HEK293 (cell line): ENCODE measurements at regions not wholly inside any gene's neighbourhood (a gene's known extent, or its start where the extent isn't known, plus 50 kb on each side); places are given as distances from the start of the nearest gene placed in this dataset.

Experiments used
- CTCF ChIA-PET: fragments of 350-600 bp; formaldehyde crosslinking; extraction: SDS; loops from one replicate; lab custom pipeline; 2021; ENCODE audit warnings: antibody characterized with exemption; lab: Yijun Ruan, JAX
- POLR2A ChIA-PET: fragments of 300-600 bp; formaldehyde crosslinking; extraction: SDS; loops from one replicate; lab custom pipeline; 2020; ENCODE audit warnings: antibody characterized with exemption, inconsistent platforms; lab: Yijun Ruan, JAX
- H3K27ac ChIP-seq: fragments of 200-500 bp; sonication (Bioruptor generic); 2 replicates; pipeline ENCODE4 v1.5.1; 2014; ENCODE audit warnings: low read depth, low read length, control low read depth, inconsistent platforms; ENCODE audit errors: extremely low read depth
- H3K36me3 ChIP-seq, 2 experiments: fragments of 200-500 bp in 1 of 2; sonication (Bioruptor generic) in 1 of 2; 1 replicate in 1 of 2; 2 replicates in 1 of 2; pipeline ENCODE4 v1.5.1; 2014 to 2017; ENCODE audit warnings: inconsistent platforms in 2 of 2, low read length in 2 of 2; ENCODE audit not compliant: control insufficient read depth in 2 of 2, insufficient read depth in 1 of 2
- H3K4me1 ChIP-seq: fragments of 200-500 bp; sonication (Bioruptor generic); 2 replicates; pipeline ENCODE4 v1.5.1; 2014; ENCODE audit warnings: mild to moderate bottlenecking, low read length, inconsistent platforms; ENCODE audit not compliant: control insufficient read depth, insufficient read depth
- H3K4me3 ChIP-seq: 2 replicates; pipeline ENCODE4 v1.5.1; 2011; ENCODE audit warnings: low read depth, mild to moderate bottlenecking, control low read depth, low read length, moderate library complexity
- H3K9me3 ChIP-seq: fragments of 200-500 bp; sonication (Bioruptor generic); 2 replicates; pipeline ENCODE4 v1.5.1; 2014; ENCODE audit warnings: low read depth, low read length, inconsistent platforms; ENCODE audit not compliant: control insufficient read depth, insufficient read depth
- AEBP2 ChIP-seq: fragments of 450-650 bp; formaldehyde crosslinking; IDR thresholded peaks from 2 replicates; pipeline ENCODE4 v1.5.1; 2016; ENCODE audit warnings: missing biosample characterization, missing genetic modification characterization, borderline replicate concordance
- GLIS2 ChIP-seq: fragments of 450-650 bp; formaldehyde crosslinking; IDR thresholded peaks from 2 replicates; pipeline ENCODE4 v1.5.1; 2016; ENCODE audit warnings: missing biosample characterization, missing genetic modification characterization
- HOXC10 ChIP-seq: sonication (generic); formaldehyde crosslinking; IDR thresholded peaks from 2 replicates; pipeline ENCODE4 v1.8.1; 2023; ENCODE audit warnings: mild to moderate bottlenecking, missing genetic modification reagents
- IKZF3 ChIP-seq: fragments of 450-650 bp; IDR thresholded peaks from 2 replicates; pipeline ENCODE4 v1.5.0; 2018; ENCODE audit warnings: missing biosample characterization, mild to moderate bottlenecking, missing genetic modification characterization, moderate library complexity
- PRDM10 ChIP-seq: fragments of 450-650 bp; formaldehyde crosslinking; IDR thresholded peaks from 2 replicates; pipeline ENCODE4 v1.5.1; 2016; ENCODE audit warnings: missing biosample characterization, missing genetic modification characterization
- PRDM4 ChIP-seq: fragments of 450-650 bp; formaldehyde crosslinking; IDR thresholded peaks from 2 replicates; pipeline ENCODE4 v1.5.1; 2017; ENCODE audit warnings: missing biosample characterization, missing genetic modification characterization
- PRDM6 ChIP-seq: fragments of 450-650 bp; formaldehyde crosslinking; IDR thresholded peaks from 2 replicates; pipeline ENCODE4 v1.5.1; 2017; ENCODE audit warnings: missing biosample characterization, missing genetic modification characterization
- TRIM28 ChIP-seq: IDR thresholded peaks from 2 replicates; pipeline ENCODE4 v1.6.1; 2011; ENCODE audit warnings: low read length, control low read depth, borderline replicate concordance
- ZBTB17 ChIP-seq: fragments of 450-650 bp; formaldehyde crosslinking; IDR thresholded peaks from 2 replicates; pipeline ENCODE4 v1.5.1; 2016; ENCODE audit warnings: missing biosample characterization, missing genetic modification characterization
- ZBTB21 ChIP-seq: fragments of 450-650 bp; formaldehyde crosslinking; IDR thresholded peaks from 2 replicates; pipeline ENCODE4 v1.5.1; 2017; ENCODE audit warnings: missing biosample characterization, missing genetic modification characterization
- ZFP3 ChIP-seq: fragments of 450-650 bp; formaldehyde crosslinking; IDR thresholded peaks from 2 replicates; pipeline ENCODE4 v1.5.1; 2016; ENCODE audit warnings: low read depth, missing biosample characterization, missing genetic modification characterization
- ZFP37 ChIP-seq: fragments of 450-650 bp; formaldehyde crosslinking; IDR thresholded peaks from 2 replicates; pipeline ENCODE4 v1.5.1; 2016; ENCODE audit warnings: missing biosample characterization, missing genetic modification characterization
- ZNF2 ChIP-seq: fragments of 450-650 bp; formaldehyde crosslinking; IDR thresholded peaks from 2 replicates; pipeline ENCODE4 v1.5.1; 2016; ENCODE audit warnings: missing biosample characterization, missing genetic modification characterization
- ZNF202 ChIP-seq: fragments of 450-650 bp; formaldehyde crosslinking; IDR thresholded peaks from 2 replicates; pipeline ENCODE4 v1.5.1; 2016; ENCODE audit warnings: missing biosample characterization, missing genetic modification characterization, borderline replicate concordance
- ZNF221 ChIP-seq: fragments of 450-650 bp; formaldehyde crosslinking; IDR thresholded peaks from 2 replicates; pipeline ENCODE4 v1.5.1; 2017; ENCODE audit warnings: missing biosample characterization, missing genetic modification characterization, borderline replicate concordance
- ZNF248 ChIP-seq: fragments of 450-650 bp; formaldehyde crosslinking; IDR thresholded peaks from 2 replicates; pipeline ENCODE4 v1.5.1; 2017; ENCODE audit warnings: missing biosample characterization, missing genetic modification characterization
- ZNF521 ChIP-seq: fragments of 450-650 bp; formaldehyde crosslinking; IDR thresholded peaks from 2 replicates; pipeline ENCODE4 v1.5.1; 2017; ENCODE audit warnings: missing biosample characterization, mild to moderate bottlenecking, missing genetic modification characterization
- ZNF558 ChIP-seq: fragments of 450-650 bp; formaldehyde crosslinking; IDR thresholded peaks from 2 replicates; pipeline ENCODE4 v1.5.1; 2016; ENCODE audit warnings: missing biosample characterization, missing genetic modification characterization
- ZNF596 ChIP-seq: fragments of 450-650 bp; IDR thresholded peaks from 2 replicates; pipeline ENCODE4 v1.5.0; 2018; ENCODE audit warnings: missing biosample characterization, mild to moderate bottlenecking, missing genetic modification characterization, moderate library complexity
- ZNF623 ChIP-seq: fragments of 450-650 bp; formaldehyde crosslinking; IDR thresholded peaks from 2 replicates; pipeline ENCODE4 v1.5.1; 2016; ENCODE audit warnings: missing biosample characterization, missing genetic modification characterization
- ZNF654 ChIP-seq: fragments of 450-650 bp; formaldehyde crosslinking; IDR thresholded peaks from 2 replicates; pipeline ENCODE4 v1.5.1; 2016; ENCODE audit warnings: low read depth, missing biosample characterization, missing genetic modification characterization
- ZNF843 ChIP-seq: fragments of 450-650 bp; formaldehyde crosslinking; IDR thresholded peaks from 2 replicates; pipeline ENCODE4 v1.5.1; 2016; ENCODE audit warnings: missing biosample characterization, missing genetic modification characterization
- ZSCAN23 ChIP-seq: fragments of 450-650 bp; formaldehyde crosslinking; IDR thresholded peaks from 2 replicates; pipeline ENCODE4 v1.5.1; 2016; ENCODE audit warnings: missing biosample characterization, missing genetic modification characterization
- TF ChIP-seq, protein P1 (sequence below): fragments of 450-650 bp; formaldehyde crosslinking; IDR thresholded peaks from 2 replicates; pipeline ENCODE4 v1.5.1; 2016; ENCODE audit warnings: missing biosample characterization, missing genetic modification characterization

DNA sequence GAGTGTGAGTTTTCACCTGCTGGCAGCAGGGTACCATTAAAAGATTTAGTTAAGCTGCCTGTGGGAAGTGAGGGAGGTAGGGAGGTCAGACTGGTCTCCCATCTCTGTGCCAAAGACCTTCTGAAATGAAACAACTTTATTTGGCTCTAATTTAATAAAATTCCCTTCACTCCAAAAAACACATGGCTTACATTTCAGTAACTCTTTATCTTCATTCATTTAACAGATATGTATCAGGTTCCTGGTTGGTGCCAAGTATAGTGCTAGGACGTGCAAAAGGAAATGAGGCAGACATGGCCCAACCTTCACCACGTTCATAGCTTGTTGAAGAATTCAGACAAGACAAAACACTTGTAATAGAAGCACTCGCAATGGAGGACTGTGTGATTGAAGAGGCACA lies 282.3 kb downstream of the SEC16B start:
- Histone ChIP-seq H3K9me3 (no peaks in the 10 kb centered on the region), H3K4me1 (no peaks in the 10 kb centered on the region), H3K27ac (no peak overlapping the region), H3K36me3 (no peaks in the 10 kb centered on the region), H3K4me3 (no peak overlapping the region)
- CTCF ChIA-PET: interaction anchor here (0.6 to 0.7 kb wide), 3 partner anchors 22 to 739 kb away, joined by 3 to 6 read pairs (median 3); no protein-coding TSS in a partner anchor
- TF ChIP-seq ZFP3 (tag by site-specific recombination) (no peak), ZSCAN23 (tag by site-specific recombination) (no peak), IKZF3 (tag by site-specific recombination) (no peak), PRDM6 (tag by site-specific recombination) (no peak), TRIM28 (no peak), ZBTB21 (tag by site-specific recombination) (no peak), HOXC10 (CRISPR knock-in tag) (no peak), ZNF202 (no peak), ZNF248 (tag by site-specific recombination) (no peak), ZNF843 (no peak), ZNF623 (tag by site-specific recombination) (no peak), ZBTB17 (tag by site-specific recombination) (no peak), AEBP2 (tag by site-specific recombination) (no peak), ZFP37 (tag by site-specific recombination) (no peak), PRDM10 (tag by site-specific recombination) (no peak), ZNF596 (tag by site-specific recombination) (no peak), ZNF654 (tag by site-specific recombination) (no peak), GLIS2 (no peak)
- TF ChIP-seq, protein P1, sequence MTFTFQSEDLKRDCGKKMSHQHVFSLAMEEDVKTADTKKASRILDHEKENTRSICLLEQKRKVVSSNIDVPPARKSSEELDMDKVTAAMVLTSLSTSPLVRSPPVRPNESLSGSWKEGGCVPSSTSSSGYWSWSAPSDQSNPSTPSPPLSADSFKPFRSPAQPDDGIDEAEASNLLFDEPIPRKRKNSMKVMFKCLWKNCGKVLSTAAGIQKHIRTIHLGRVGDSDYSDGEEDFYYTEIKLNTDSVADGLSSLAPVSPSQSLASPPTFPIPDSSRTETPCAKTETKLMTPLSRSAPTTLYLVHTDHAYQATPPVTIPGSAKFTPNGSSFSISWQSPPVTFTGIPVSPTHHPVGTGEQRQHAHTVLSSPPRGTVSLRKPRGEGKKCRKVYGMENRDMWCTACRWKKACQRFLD (tag by site-specific recombination): no peak
- POLR2A ChIA-PET: no interaction called here

DNA sequence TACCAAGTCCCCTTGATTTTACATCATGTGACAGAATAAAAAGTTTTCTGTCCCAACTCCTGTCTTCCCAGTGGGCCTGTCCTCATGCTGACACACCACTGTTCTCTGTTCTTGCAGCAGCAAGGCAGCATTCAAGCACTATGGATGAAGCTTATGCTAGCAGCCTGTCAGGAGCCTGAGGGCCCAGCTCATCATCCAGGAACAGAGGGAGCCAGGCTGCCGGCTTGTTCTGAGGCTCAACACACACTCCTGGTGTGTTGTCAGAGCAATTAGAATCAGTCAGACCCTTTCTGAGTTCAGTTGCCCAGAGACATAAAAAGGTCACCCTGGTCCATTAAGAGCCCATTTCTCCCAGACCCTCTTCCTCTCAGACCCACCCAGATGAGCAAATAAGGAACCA lies 282.9 kb downstream of the SEC16B start:
- ChIA-PET CTCF (no interaction called here), POLR2A (no interaction called here)
- no peaks in the 10 kb centered on the region for H3K4me1 ChIP-seq
- no peaks in the 10 kb centered on the region for H3K36me3 ChIP-seq
- no peak overlapping the region for H3K27ac ChIP-seq
- H3K4me3 ChIP-seq: no peak overlapping the region
- TF ChIP-seq ZNF521 (tag by site-specific recombination) (no peak), ZFP37 (tag by site-specific recombination) (no peak), ZNF2 (no peak), ZNF558 (no peak), PRDM4 (tag by site-specific recombination) (no peak), ZNF221 (tag by site-specific recombination) (no peak), HOXC10 (CRISPR knock-in tag) (no peak)
- TF ChIP-seq, all 188 proteins: peak for 0
- H3K9me3 ChIP-seq: no peaks in the 10 kb centered on the region
